Keratinocyte (primary cell): ENCODE measurements at regions not wholly inside any gene's neighbourhood (a gene's known extent, or its start where the extent isn't known, plus 50 kb on each side); places are given as distances from the start of the nearest gene placed in this dataset.

ENCODE experiments used
- DNase-seq: peaks from one replicate; pipeline ENCODE4 v3.0.0-alpha.2; 2011; ENCODE audit warnings: low read depth, missing footprints, low spot score
- FAIRE-seq: peaks from 2 replicates; lab custom pipeline; 2011; peaks lifted over from hg19 to GRCh38; lab: Jason Lieb, UNC
- H2AFZ ChIP-seq: 2 replicates; pipeline ENCODE4 v1.6.0; 2012; ENCODE audit warnings: low read length, control low read depth, inconsistent platforms; ENCODE audit not compliant: control insufficient read depth
- H3K27ac ChIP-seq: 2 replicates; pipeline ENCODE4 v1.5.1; 2011; ENCODE audit warnings: low read length; ENCODE audit not compliant: control insufficient read depth, insufficient read depth
- H3K27me3 ChIP-seq: 3 replicates; pipeline ENCODE4 v1.6.0; 2011; ENCODE audit warnings: low read length; ENCODE audit not compliant: control insufficient read depth, insufficient read depth; ENCODE audit errors: extremely low read depth
- H3K36me3 ChIP-seq, 2 experiments: 2 replicates in 1 of 2; 3 replicates in 1 of 2; pipeline ENCODE4 v1.5.1; 2011; ENCODE audit warnings: low read length in 2 of 2, mild to moderate bottlenecking in 1 of 2; ENCODE audit not compliant: control insufficient read depth in 2 of 2, insufficient read depth in 2 of 2; ENCODE audit errors: extremely low read depth in 1 of 2
- H3K4me1 ChIP-seq: 3 replicates; pipeline ENCODE4 v1.5.1; 2011; ENCODE audit warnings: low read length; ENCODE audit not compliant: control insufficient read depth, insufficient read depth; ENCODE audit errors: extremely low read depth
- H3K4me2 ChIP-seq: 3 replicates; pipeline ENCODE4 v1.6.0; 2011; ENCODE audit warnings: low read depth, low read length; ENCODE audit not compliant: control insufficient read depth, insufficient read depth; ENCODE audit errors: extremely low read depth
- H3K4me3 ChIP-seq, 3 experiments: fragments of 200-600 bp in 1 of 3; sonication (generic) in 1 of 3; 2 replicates in 2 of 3; 3 replicates in 1 of 3; pipeline ENCODE4 v1.5.1; 2011 to 2016; ENCODE audit warnings: low read length in 3 of 3, mild to moderate bottlenecking in 3 of 3, control low read depth in 2 of 3, inconsistent platforms in 1 of 3, low read depth in 1 of 3, mixed read lengths in 1 of 3, mixed run types in 1 of 3, moderate library complexity in 1 of 3; ENCODE audit not compliant: control insufficient read depth in 2 of 3, insufficient read depth in 2 of 3; ENCODE audit errors: extremely low read depth in 1 of 3
- H3K79me2 ChIP-seq: 2 replicates; pipeline ENCODE4 v1.6.0; 2012; ENCODE audit warnings: low read length; ENCODE audit not compliant: control insufficient read depth, insufficient read depth
- H3K9ac ChIP-seq: 3 replicates; pipeline ENCODE4 v1.6.0; 2011; ENCODE audit warnings: low read length; ENCODE audit not compliant: control insufficient read depth, insufficient read depth; ENCODE audit errors: extremely low read depth
- H3K9me1 ChIP-seq: 3 replicates; pipeline ENCODE4 v1.6.0; 2011; ENCODE audit warnings: low read length; ENCODE audit not compliant: control insufficient read depth, insufficient read depth; ENCODE audit errors: extremely low read depth
- H3K9me3 ChIP-seq: 2 replicates; pipeline ENCODE4 v1.5.1; 2012; ENCODE audit warnings: low read depth, low read length; ENCODE audit not compliant: control insufficient read depth
- H4K20me1 ChIP-seq: 3 replicates; pipeline ENCODE4 v1.6.0; 2011; ENCODE audit warnings: low read length; ENCODE audit not compliant: control insufficient read depth, insufficient read depth; ENCODE audit errors: extremely low read depth
- CTCF ChIP-seq, 3 experiments: IDR thresholded peaks in 1 of 3; conservative IDR thresholded peaks in 1 of 3; optimal IDR thresholded peaks in 1 of 3; 2 replicates in 2 of 3; 3 replicates in 1 of 3; pipeline versions ENCODE3 to v1.5.1; 2011; ENCODE audit warnings: low read length in 3 of 3, mild to moderate bottlenecking in 3 of 3, moderate library complexity in 2 of 3, control low read depth in 1 of 3, inconsistent platforms in 1 of 3; ENCODE audit not compliant: insufficient read depth in 2 of 3; ENCODE audit errors: extremely low read depth in 1 of 3
- EZH2 ChIP-seq: IDR thresholded peaks from one replicate; pipeline ENCODE4 v1.6.1; 2012; ENCODE audit warnings: inconsistent platforms, mild to moderate bottlenecking, low read length, moderate library complexity
- dilution Hi-C: fragments of 300-500 bp; cut with MboI; formaldehyde crosslinking; loops from one replicate; pipeline ENCODE4 v1.7.0; 2020; ENCODE audit warnings: low sequenced_read_pairs; ENCODE audit not compliant: extremely low pct_ligation_motif_present

- DNase-seq (no peak), FAIRE-seq (no peak)
- Histone ChIP-seq H2AFZ (no peak overlapping the region), H4K20me1 (no peaks in the 10 kb centered on the region), H3K36me3 (no peaks in the 10 kb centered on the region), H3K9me3 (no peaks in the 10 kb centered on the region), H3K4me2 (no peak overlapping the region), H3K4me3 (no peak overlapping the region), H3K27me3 (no peaks in the 10 kb centered on the region), H3K27ac (no peak overlapping the region), H3K79me2 (no peaks in the 10 kb centered on the region), H3K9ac (no peak overlapping the region), H3K4me1 (no peaks in the 10 kb centered on the region), H3K9me1 (no peaks in the 10 kb centered on the region)
- dilution Hi-C loops: no loop called here
- no peak for TF ChIP-seq CTCF (optimal IDR thresholded peaks at IDR 0.05 in 1 of 3, IDR thresholded peaks at IDR 0.05 in 1 of 3, conservative IDR thresholded peaks at IDR 0.05 in 1 of 3; ENCODE audit: extremely low read depth in 1 of 3, insufficient read depth in 2 of 3, low read length in 3 of 3)
- TF ChIP-seq EZH2: no peak
Measured at GRCh38 chr13:81207636-81208035, 866.7 kb upstream of the SPRY2 start.

- H3K4me2 ChIP-seq: no peak overlapping the region
- TF ChIP-seq EZH2: no peak
- TF ChIP-seq CTCF (optimal IDR thresholded peaks at IDR 0.05 in 1 of 3, IDR thresholded peaks at IDR 0.05 in 1 of 3, conservative IDR thresholded peaks at IDR 0.05 in 1 of 3; ENCODE audit: extremely low read depth in 1 of 3, insufficient read depth in 2 of 3, low read length in 3 of 3): no peak
- no peaks in the 10 kb centered on the region for H3K9me3 ChIP-seq
- no peak overlapping the region for H3K27ac ChIP-seq
- no peak overlapping the region for H3K4me3 ChIP-seq
- no peaks in the 10 kb centered on the region for H3K9me1 ChIP-seq
- dilution Hi-C loops: no loop called here
- DNase-seq: no peak
- no peaks in the 10 kb centered on the region for H4K20me1 ChIP-seq
- H3K79me2 ChIP-seq: no peaks in the 10 kb centered on the region
- H3K9ac ChIP-seq: no peak overlapping the region
- no peaks in the 10 kb centered on the region for H3K36me3 ChIP-seq
- H2AFZ ChIP-seq: no peak overlapping the region
- no peaks in the 10 kb centered on the region for H3K4me1 ChIP-seq
- no peak for FAIRE-seq
- no peaks in the 10 kb centered on the region for H3K27me3 ChIP-seq
Measured at GRCh38 chr13:81207231-81207630, 866.3 kb upstream of the SPRY2 start.
